Heart left ventricle (tissue), 16 donors: ENCODE measurements at regions not wholly inside any gene's neighbourhood (a gene's known extent, or its start where the extent isn't known, plus 50 kb on each side); places are given as distances from the start of the nearest gene placed in this dataset.

Experiments
- ATAC-seq, 4 donors: fragments of 200-7000 bp; cut with Tn5 transposase; one replicate each; pipeline ENCODE4 v1.9.1; 2020 to 2022; ENCODE audit warnings: moderate library complexity in 4 of 4, mild to moderate bottlenecking in 3 of 4, moderate number of reproducible peaks in 1 of 4
- DNase-seq, 5 donors: peaks; one replicate each; pipeline ENCODE4 v3.0.0-alpha.2; 2020
- H3K27ac ChIP-seq, 12 donors: fragments of 200-600 bp; sonication (generic) in 4 of 12; one replicate each; pipeline versions ENCODE4 v1.5.0 to v1.8.0; 2016 to 2022; ENCODE audit warnings: mild to moderate bottlenecking in 2 of 12
- H3K27me3 ChIP-seq, 9 donors: fragments of 200-600 bp; sonication (generic) in 2 of 9; one replicate each; pipeline versions ENCODE4 v1.5.1 to v1.8.0; 2016 to 2022; ENCODE audit warnings: mild to moderate bottlenecking in 3 of 9
- H3K36me3 ChIP-seq, 9 donors: fragments of 200-600 bp; sonication (generic) in 2 of 9; one replicate each; pipeline versions ENCODE4 v1.5.0 to v1.8.0; 2018 to 2022; ENCODE audit warnings: mild to moderate bottlenecking in 2 of 9
- H3K4me1 ChIP-seq, 12 donors: fragments of 200-600 bp; sonication (generic) in 4 of 12; one replicate each; pipeline versions ENCODE4 v1.5.0 to v1.8.0; 2016 to 2022; ENCODE audit warnings: mild to moderate bottlenecking in 3 of 12
- H3K4me3 ChIP-seq, 12 donors: fragments of 200-600 bp; sonication (generic) in 4 of 12; one replicate each; pipeline versions ENCODE4 v1.5.0 to v1.8.0; 2017 to 2022; ENCODE audit warnings: mild to moderate bottlenecking in 9 of 12, moderate library complexity in 4 of 12
- H3K9me3 ChIP-seq, 12 donors: fragments of 200-600 bp; sonication (generic) in 4 of 12; one replicate each; pipeline versions ENCODE4 v1.5.0 to v1.8.0; 2016 to 2022; ENCODE audit warnings: mild to moderate bottlenecking in 1 of 12
- CTCF ChIP-seq, 12 donors: fragments of 200-600 bp; sonication (generic) in 4 of 12; IDR thresholded peaks; one replicate each; pipeline versions ENCODE4 v1.5.0 to v1.8.0; 2018 to 2022; ENCODE audit warnings: antibody characterized with exemption in 12 of 12, mild to moderate bottlenecking in 5 of 12
- POLR2A ChIP-seq, 2 donors: fragments of 450-650 bp; IDR thresholded peaks; one replicate each; pipeline ENCODE4 v1.6.1; 2017; ENCODE audit warnings: antibody characterized with exemption in 2 of 2, mild to moderate bottlenecking in 2 of 2, moderate library complexity in 2 of 2
- WGBS, 4 donors: extraction: QIAGEN DNeasy Blood & Tissue Kit in 2 of 4; methylation state at CpG; one replicate each; pipeline versions ENCODE4 v1.1.5 to v1.1.7; 2013 to 2018; 5-methylcytosine and 5-hydroxymethylcytosine counted together
- intact Hi-C, 10 donors: fragments of 100-400 bp; cut with DNase I; formaldehyde crosslinking; loops; one replicate each; pipeline versions ENCODE4 v1.11.1 to v1.14.2; 2022
- donor health status: ischemic (EF 13 %, LVEDD 7.1; RV severe dilation, severe dysfunction).
- donor health status: healthy with polysubstance abuse.
- donor health status: DM: no; HTN: yes; CAD: no.
- donor health status: DM: no; HTN: no; CAD: no.
- donor health status: ischemic (EF 25% LVEDD 6.9; RV normal size, moderate dysfunction).
- donor health status: ischemic (EF 25% LVEDD 5.7; RV mildly dilated, moderate dysfunction).
- donor health status: healthy.
- donor health status: DM: yes; HTN: yes; CAD: no.
- donor health status: ischemic (EF 35%, LVEDD 5.7; RV mildly dilated, moderate dysfunction).
- donor health status: nonischemic (EF 11% LVEDD 7.7; RV severe dilation, severe dysfunction).
- donor health status: DM: yes; HTN: yes; CAD: no.
- donor health status: PGD.
- donor health status: ischemic (EF 29% LVEDD 5.4; RV normal size, mild dysfunction).
- donor health status: nonischemic (EF 23%, LVEDD 6.1; RV moderate dilation, normal function).

DNA sequence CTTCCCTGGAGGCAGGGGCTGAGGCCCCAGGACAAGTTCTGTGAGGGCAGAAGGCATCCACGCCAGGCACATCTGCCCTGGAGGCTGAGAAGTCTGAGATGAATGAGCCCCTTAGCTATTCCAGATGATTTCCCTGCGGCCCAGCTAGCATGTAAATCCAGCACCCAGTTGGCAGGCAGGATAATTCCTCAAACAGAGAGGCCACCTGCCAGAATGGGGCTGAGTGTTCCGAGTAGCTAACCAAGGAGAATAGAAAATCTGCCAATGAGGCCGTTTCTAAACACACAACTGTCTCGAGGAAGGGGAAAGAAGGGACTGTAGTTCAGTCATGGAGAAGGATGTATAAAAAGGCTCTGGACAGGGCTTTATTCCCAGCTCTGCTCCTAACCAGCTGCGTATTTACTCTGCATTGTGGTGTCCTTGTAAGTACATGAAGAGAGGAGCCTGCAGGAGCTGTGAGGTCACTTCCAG lies 211.4 kb upstream of the CDYL start:
- ATAC-seq (no peak), DNase-seq (no peak)
- Histone ChIP-seq H3K4me3 (no peak overlapping the region), H3K36me3 (no peaks in the 10 kb centered on the region), H3K27ac (peak overlapping the region in 1 of 12 donors; percentile 21), H3K27me3 (no peaks in the 10 kb centered on the region), H3K4me1 (no peaks in the 10 kb centered on the region), H3K9me3 (peaks cover 0 to 10% (median 0%) of the 10 kb centered on the region in 12 donors)
- 85 to 91% (median 87%) methylated on average over 6 of the region's 6 CpGs for WGBS, 4 donors
- intact Hi-C loops, result no loop called here
- no peak for TF ChIP-seq POLR2A (IDR thresholded peaks at IDR 0.05)
- TF ChIP-seq CTCF (IDR thresholded peaks at IDR 0.05), result no peak

DNA sequence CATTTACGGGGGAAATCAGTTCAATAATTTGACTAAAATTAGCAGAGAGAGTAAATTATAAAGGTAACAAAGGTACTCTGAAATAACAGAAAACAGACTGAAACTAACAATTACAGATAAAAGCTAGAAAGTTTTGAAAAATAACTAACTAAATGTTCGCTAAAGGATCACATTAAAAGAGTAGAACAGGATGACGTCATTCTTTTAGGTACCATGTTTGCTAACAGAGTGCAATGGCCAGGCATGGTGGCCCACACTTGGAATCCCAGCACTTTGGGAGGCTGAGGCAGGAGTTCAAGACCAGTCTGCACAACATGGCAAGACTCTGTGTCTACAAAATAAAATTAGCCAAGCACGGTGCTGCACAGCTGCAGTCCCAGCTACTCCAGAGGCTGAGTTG lies 212.3 kb upstream of the CDYL start:
- peaks cover 0 to under 1% (median 0%) of the 10 kb centered on the region in 12 donors for H3K9me3 ChIP-seq
- intact Hi-C loops, result no loop called here
- ATAC-seq, result no peak
- WGBS, 4 donors, result 47 to 95% (median 59%) methylated on average over 4 of the region's 4 CpGs
- no peak overlapping the region for H3K4me3 ChIP-seq
- DNase-seq, result no peak
- no peak for TF ChIP-seq POLR2A (IDR thresholded peaks at IDR 0.05)
- no peak for TF ChIP-seq CTCF (IDR thresholded peaks at IDR 0.05)
- H3K4me1 ChIP-seq, result no peaks in the 10 kb centered on the region
- no peak overlapping the region for H3K27ac ChIP-seq
- no peaks in the 10 kb centered on the region for H3K36me3 ChIP-seq
- no peaks in the 10 kb centered on the region for H3K27me3 ChIP-seq

DNA sequence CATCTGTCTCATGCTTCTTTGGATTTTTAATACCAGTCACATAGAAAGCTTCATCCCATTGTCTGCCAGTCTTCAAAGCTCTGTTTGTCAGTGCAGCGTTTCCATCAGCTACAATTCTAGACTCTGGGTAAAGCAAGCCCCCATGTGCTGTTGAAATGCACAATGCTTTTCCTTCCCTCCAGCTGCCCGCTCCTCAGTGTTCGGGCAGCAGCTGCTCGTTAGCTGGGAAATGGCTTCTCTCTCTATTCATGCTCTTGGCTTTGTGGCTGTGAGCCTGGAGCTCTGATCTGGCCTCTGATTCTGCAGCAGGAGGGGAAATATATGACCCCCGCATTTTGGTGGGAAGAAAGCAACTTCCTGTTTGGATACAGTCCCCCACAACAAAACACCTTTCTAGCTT lies 213.0 kb upstream of the CDYL start:
- Histone ChIP-seq H3K4me3 (no peak overlapping the region), H3K27ac (no peak overlapping the region), H3K9me3 (no peaks in the 10 kb centered on the region), H3K4me1 (no peaks in the 10 kb centered on the region), H3K36me3 (no peaks in the 10 kb centered on the region), H3K27me3 (no peaks in the 10 kb centered on the region)
- WGBS, 4 donors, result 66 to 81% (median 78%) methylated on average over 5 of the region's 5 CpGs
- ATAC-seq, result no peak
- TF ChIP-seq CTCF (IDR thresholded peaks at IDR 0.05), result no peak
- no peak for TF ChIP-seq POLR2A (IDR thresholded peaks at IDR 0.05)
- DNase-seq, result no peak
- intact Hi-C loops, result no loop called here

GRCh38 chr6:4561773-4562400 lies 214.3 kb upstream of the CDYL start:
- H3K9me3 ChIP-seq, result no peaks in the 10 kb centered on the region
- ATAC-seq (no peak), DNase-seq (no peak)
- WGBS, 4 donors, result 93 to 98% (median 97%) methylated on average over 6 of the region's 6 CpGs
- no peaks in the 10 kb centered on the region for H3K4me1 ChIP-seq
- no peaks in the 10 kb centered on the region for H3K27me3 ChIP-seq
- intact Hi-C loops, result no loop called here
- H3K36me3 ChIP-seq, result no peaks in the 10 kb centered on the region
- TF ChIP-seq POLR2A (IDR thresholded peaks at IDR 0.05) (no peak), CTCF (IDR thresholded peaks at IDR 0.05) (no peak)
- H3K4me3 ChIP-seq, result no peak overlapping the region
- H3K27ac ChIP-seq, result no peak overlapping the region
